Fibroblast of villous mesenchyme (primary cell): ENCODE measurements at regions not wholly inside any gene's neighbourhood (a gene's known extent, or its start where the extent isn't known, plus 50 kb on each side); places are given as distances from the start of the nearest gene placed in this dataset.

Experiments used
- DNase-seq: peaks from one replicate; pipeline ENCODE4 v3.0.0-alpha.2; 2010; ENCODE audit warnings: low read depth
- H3K4me3 ChIP-seq: 2 replicates; pipeline ENCODE4 v1.5.1; 2011; ENCODE audit warnings: low read depth, mild to moderate bottlenecking, low read length
- CTCF ChIP-seq: IDR thresholded peaks from 2 replicates; pipeline ENCODE4 v1.5.1; 2012; ENCODE audit warnings: low read depth, mild to moderate bottlenecking, low read length; ENCODE audit not compliant: insufficient read depth

GRCh38 chr2:59083075-59083828, 842.1 kb upstream of the FANCL start:
- no peak for TF ChIP-seq CTCF
- H3K4me3 ChIP-seq = no peak overlapping the region
- DNase-seq = no peak

- no peak overlapping the region for H3K4me3 ChIP-seq
- TF ChIP-seq CTCF = no peak
- DNase-seq = no peak
Observed at GRCh38 chr2:59082657-59083056, 841.5 kb upstream of the FANCL start.

GRCh38 chr2:59080451-59081181, 839.5 kb upstream of the FANCL start:
- H3K4me3 ChIP-seq = no peak overlapping the region
- no peak for TF ChIP-seq CTCF
- no peak for DNase-seq

GRCh38 chr2:59077981-59078531, 836.9 kb upstream of the FANCL start:
- no peak for TF ChIP-seq CTCF
- H3K4me3 ChIP-seq = no peak overlapping the region
- DNase-seq = no peak

- no peak for DNase-seq
- no peak overlapping the region for H3K4me3 ChIP-seq
- no peak for TF ChIP-seq CTCF
Observed at GRCh38 chr2:59077026-59077725, 836.1 kb upstream of the FANCL start.

- no peak for DNase-seq
- H3K4me3 ChIP-seq = no peak overlapping the region
- no peak for TF ChIP-seq CTCF
Observed at GRCh38 chr2:59076079-59076619, 835.0 kb upstream of the FANCL start.
